ENCODE measurements at regions not wholly inside any gene's neighbourhood (a gene's known extent, or its start where the extent isn't known, plus 50 kb on each side); places are given as distances from the start of the nearest gene placed in this dataset.
"Not testable (repeated sequence)": the region's sequence is repeated elsewhere in the genome, so short reads cannot be mapped to it uniquely, and the experiment has no call there.

DNA sequence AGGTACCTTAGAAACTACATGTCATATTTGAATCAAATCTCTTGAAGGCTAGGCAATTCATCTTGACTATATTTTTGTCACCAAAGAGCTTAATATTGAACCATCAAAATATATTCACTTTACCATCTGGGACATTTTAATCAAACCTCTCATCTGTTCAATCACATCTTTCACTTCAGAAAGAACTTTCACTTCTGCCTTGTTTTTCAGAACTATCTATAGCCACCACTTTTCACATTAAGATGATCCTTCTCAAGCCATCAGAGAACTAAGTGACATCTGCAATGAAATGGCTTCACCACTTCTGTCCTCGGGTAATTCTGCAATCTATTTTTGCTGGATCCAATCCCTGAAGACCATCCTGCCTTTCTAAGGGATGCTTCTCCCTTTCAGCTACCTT lies 57.8 kb downstream of the OR2B2 start:
- DNase-seq = no peak

DNA sequence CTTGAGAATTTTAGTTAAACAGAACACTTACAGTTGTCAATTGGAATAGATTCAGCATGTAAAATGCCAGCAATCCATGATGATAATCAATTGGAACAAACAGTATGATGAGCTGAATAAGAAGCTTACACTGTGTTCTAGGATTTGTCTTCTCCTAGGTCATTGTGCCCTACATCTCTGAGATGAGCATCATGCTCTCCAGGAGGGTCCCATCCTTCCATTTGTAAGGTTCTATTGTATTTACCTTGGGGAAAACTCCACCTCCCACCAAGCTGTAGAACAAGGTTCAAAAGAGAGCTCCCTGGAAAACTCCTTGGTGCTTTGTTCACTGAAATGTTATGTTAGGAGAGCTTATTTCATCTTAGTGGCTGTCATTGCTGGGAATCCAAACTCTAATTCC lies 60.8 kb downstream of the OR2B2 start:
- no peak for DNase-seq

DNA sequence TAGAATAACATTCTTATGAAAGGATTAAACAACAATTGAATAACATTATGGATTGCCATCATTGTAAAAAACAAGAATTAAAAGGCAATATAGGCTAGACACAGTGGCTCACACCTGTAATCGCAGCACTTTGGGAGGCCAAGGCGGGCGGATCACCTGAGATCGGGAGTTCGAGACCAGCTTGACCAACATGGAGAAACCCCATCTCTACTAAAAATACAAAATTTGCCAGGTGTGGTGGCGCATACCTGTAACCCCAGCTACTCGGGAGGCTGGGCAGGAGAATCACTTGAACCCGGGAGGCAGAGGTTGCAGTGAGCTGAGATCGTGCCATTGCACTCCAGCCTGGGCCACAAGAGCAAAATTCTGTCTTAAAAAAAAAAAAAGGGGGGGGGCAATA lies 63.2 kb downstream of the OR2B2 start:
- not testable (repeated sequence) for DNase-seq

DNA sequence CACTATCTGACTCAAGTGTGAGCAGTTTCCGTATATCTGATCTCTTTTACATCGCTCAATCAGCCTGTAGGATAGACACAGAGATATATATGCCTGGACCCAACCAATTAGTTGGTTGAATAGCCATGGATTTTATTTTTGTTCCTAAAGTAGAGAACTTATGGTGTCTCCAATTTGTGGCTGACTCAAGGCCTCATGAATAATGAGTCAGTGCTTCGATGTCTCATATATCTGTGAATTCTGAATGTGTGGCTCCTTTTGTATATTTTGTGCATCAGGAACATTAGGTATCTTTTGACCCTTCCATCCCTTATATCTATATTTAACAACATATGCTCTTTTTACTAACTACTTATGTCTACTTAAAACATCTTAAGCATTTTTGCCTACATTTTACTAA lies 64.5 kb downstream of the OR2B2 start:
- DNase-seq = no peak

DNA sequence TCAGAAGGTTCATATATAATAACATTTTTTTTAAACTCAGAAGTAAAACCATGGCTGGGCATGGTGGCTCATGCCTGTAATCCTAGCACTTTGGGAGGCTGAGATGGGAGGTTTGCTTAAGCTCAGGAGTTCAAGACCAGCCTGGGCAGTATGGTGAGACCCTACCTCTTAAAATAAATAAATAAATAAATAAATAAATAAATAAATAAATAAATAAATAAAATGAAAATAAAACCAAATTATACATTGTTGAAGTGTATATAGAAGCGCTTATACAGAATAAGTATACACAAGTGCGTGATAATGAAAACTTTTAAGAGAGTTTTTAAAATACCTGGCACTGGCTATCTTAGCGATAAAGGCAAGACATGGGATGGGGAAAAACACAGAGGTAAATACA lies 71.6 kb downstream of the OR2B2 start:
- no peak for DNase-seq

DNA sequence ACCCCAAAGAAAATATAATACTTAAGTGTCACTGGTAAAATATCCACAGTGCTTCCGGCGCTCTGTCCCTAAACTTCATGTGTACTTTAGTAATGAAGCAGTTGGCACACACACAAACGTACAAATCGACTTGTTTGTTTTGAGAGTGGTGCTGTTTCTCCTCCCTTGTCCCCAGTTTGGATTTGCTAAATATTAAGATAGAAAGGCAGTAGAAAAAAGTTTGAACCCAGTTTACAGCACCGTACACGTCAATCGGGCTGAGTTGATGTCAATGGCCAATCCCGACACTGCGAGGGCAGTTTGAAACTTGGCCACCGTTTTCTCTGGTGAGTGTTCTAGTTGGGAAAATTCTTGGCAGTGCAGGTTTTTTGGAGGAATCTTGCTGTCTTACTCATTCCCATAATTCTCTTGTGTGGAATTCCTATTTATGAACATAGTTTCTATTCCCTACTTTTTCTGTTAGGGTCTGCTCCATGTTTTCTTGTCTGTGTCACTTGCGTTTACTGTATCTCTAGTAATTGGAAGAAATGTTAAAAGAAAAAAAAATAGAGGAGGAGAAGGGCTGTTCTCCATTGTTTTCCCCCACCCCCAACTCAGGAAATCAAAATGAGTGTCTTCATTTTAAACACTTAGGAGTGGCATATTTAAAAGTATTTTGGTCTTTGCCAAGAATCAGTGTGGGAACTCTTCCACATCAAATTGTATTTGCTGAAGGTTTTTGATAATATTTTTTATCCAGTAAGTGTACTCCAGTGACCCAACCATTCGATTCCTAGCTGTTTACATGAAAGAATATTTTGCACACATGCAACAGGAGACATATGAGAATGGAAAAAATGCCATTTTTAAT lies 72.3 kb downstream of the OR2B2 start:
- DNase-seq = no peak

DNA sequence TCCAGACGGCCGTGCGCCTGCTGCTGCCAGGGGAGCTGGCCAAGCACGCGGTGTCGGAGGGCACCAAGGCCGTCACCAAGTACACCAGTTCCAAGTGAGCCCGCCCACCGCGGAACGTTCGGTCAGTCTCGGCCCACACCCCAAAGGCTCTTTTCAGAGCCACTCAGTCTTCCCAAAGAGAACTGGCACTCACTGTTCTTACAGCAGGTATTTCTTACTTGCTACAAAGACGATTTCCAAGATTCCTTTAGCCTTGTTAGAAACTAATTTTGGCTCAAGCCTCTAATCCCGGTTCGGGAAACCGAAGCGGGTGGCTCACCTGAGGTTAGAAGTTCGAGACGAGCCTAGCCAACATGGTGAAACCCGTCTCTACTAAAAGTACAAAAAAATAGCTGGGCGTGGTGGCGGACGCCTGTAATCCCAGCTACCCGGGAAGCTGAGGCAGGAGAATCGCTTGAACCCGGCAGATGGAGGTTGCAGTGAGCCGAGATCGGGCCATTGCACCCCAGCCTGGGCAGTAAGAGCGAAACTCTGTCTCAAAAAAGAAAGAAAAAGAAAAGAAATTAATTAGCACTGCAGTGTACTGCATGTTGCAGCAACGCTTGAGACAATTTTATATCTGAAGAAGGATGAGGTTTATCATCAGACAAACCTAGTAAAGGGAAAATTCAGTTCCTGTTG lies 73.1 kb downstream of the OR2B2 start:
- DNase-seq = no peak

DNA sequence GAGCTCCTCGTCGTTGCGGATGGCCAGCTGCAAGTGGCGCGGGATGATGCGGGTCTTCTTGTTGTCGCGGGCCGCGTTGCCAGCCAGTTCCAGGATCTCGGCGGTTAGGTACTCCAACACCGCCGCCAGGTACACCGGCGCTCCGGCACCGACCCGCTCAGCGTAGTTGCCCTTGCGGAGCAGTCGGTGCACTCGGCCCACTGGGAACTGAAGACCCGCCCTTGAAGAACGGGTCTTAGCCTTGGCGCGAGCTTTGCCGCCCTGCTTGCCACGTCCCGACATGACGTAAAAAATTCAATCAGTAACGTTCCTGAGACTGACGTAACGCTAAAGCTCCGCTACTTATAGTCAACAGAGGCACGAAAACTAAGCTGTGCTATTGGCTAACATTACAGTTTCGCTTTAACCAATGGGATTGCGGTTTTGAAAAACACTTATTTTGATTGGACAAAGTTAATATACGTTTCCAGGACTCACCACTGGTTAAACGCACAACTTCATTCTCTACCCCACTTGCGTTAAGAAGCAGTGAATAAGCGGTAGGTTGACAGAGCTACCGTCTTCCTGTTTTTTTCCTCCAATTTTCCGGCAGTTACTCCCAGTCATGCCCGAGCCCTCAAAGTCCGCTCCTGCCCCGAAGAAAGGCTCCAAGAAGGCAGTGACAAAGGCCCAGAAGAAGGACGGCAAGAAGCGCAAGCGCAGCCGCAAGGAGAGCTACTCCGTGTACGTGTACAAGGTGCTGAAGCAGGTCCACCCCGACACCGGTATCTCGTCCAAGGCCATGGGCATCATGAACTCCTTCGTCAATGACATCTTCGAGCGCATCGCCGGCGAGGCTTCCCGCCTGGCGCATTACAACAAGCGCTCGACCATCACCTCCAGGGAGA lies 73.9 kb downstream of the OR2B2 start:
- peak; percentile 99 for DNase-seq

DNA sequence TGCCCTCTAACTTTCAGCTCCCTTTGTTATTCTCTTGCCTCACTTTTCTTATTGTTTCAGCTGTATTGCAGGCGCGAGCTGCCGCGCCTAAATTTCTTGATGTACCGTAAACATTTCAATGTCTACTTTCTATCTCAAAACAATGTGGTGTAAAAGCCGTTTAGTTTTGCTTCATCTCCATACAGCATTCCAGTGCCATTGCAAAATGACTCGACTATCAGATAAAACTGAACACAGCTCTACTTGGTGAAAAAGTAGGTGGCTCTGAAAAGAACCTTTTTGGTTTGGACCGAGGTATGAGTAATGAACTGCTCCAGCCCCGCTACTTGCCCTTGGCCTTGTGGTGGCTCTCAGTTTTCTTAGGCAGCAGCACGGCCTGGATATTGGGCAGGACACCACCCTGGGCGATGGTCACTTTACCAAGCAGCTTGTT lies 74.6 kb downstream of the OR2B2 start:
- no peak for DNase-seq

DNA sequence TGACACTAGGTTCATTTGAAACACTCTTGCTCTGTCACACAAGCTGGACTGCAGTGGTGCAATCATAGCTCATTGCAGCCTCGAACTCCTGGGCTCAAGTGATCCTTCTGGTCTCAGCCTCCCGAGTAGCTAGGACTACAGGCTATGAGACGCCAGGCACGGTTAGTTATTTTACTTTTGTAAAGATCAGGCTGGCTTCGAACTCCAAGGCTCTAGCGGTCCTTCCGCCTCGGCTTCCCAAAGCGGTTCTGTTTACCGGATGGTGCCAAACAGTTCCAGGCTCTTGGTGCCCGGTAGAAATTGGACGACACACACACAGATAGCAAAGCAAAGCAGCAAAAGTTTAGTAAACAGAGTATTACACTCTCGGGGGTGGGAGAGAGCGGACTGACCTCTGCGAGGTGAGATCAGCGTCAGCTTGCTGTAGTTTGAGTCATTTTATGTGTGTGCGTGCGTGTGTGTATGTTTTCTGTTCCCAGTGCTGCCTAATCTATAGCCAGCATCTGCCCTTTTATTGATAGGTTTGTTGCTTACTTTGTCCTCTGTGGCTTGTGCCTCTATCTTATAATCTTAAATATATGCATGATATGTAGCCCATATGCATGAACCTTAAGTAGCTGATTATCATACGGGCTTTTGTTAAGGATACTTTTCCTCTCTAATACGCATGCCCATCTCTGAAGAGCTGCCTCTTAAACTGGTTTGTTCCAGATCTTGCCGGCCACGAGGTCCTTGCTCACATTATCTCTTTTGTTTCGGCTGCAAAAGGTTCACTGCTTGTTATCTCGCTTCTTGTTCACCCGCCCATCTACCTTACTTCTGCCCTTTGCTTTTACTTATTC lies 75.2 kb downstream of the OR2B2 start:
- peak; percentile 92 for DNase-seq

DNA sequence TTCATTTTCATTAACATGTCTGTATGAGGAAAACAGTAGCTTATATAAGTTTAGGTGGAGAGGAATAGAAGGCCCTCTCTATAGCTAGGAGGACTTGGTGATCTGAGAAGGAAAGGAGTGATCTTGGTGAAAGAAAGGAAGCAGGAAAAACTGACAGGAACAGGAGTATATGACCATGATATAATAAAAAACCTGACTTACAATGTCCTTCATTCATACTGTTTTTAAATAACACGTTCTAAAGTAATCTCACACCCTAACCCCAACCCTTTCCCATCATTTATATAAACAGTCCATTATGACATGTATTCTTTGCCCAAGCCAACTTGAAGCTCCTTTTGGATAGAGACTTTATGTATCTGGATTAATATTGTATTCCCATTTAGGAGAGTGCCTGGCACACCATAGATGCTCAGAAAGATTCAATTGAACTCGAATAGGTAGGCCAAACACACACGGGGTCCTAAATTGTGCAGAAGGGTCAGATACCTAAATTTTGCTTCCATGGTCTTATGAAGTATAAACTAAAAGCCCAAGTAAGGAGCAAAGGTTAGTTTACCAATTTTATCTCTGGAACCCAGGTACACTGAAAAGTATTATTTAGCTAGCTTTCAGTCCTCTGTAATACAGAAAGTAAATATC lies 75.9 kb downstream of the OR2B2 start:
- no peak for DNase-seq

DNA sequence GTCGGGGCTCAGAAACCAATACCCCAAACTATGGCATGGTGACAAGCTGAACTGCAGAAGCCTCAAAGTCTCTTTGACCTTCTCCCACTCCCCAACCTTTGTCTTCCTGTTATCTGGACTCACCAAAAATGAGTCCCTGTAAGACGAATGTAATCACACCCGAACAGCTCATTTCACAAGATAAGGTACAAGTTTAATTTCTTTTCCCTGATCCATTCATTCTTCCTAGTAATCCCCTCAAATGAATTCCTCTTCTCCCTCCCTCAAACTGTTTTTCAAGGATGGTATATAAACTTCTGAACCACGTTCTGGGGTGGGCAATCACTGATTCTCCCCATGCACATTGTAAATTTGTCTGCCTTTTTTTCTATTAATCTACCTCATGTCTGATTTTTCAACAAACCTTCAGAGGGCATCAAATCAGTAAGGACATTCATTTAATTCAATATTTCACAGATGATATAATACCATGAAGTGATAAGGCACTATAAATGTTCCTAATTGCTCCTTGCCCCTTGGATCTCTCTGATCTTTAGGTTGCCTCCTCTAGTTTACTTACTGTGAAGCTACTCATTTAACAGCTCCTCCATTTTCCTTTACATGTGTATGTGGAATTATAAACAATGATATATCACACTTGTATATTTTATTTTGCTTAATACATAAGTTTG lies 77.2 kb downstream of the OR2B2 start:
- DNase-seq = no peak

DNA sequence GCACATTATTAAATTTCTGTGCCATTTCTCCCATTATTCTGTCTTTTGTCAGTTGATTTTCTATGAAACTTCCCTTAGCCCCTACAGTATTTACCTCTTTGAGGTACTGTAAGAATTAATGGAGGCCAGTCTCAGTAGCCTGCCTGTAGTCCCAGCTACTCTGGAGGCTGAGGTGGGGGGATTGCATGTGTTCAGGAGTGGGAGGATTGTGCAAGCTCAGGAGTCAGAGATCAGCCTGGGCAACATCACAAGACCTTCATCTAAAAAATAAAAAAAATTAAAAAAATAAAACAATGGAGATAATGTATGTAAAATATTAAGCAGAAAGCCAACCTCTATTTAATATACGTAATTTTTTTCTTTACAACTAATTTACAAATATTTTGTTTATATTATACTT lies 77.8 kb downstream of the OR2B2 start:
- no peak for DNase-seq

DNA sequence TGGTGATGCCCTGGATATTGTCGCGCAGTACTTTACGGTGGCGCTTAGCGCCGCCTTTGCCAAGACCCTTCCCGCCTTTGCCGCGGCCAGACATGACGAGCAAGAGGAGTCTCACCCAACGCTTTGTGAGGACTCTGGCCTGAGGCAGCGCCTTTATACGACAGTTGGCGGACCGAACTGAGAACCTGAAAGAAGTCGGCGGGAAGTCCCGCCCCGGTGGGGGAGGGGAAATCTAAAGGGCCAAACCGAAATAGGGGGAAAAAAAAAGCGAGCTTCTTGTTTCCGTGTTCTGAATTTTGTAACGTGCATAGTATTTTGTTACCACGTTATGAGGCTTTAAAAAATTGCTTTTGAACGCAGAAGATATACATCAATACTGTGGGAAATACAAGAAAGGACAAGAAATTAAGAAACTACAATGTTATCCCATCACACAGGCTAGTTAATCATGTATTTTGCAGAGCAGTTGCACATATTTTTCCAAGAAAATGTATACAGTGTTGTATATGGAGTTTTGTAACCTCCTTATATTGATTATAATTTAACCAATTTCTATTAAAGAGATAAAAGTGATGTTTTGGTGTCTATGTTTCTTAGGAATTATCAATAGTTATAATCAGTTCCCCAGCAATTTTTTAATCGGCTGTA lies 80.6 kb downstream of the OR2B2 start:
- DNase-seq = not testable (repeated sequence)

DNA sequence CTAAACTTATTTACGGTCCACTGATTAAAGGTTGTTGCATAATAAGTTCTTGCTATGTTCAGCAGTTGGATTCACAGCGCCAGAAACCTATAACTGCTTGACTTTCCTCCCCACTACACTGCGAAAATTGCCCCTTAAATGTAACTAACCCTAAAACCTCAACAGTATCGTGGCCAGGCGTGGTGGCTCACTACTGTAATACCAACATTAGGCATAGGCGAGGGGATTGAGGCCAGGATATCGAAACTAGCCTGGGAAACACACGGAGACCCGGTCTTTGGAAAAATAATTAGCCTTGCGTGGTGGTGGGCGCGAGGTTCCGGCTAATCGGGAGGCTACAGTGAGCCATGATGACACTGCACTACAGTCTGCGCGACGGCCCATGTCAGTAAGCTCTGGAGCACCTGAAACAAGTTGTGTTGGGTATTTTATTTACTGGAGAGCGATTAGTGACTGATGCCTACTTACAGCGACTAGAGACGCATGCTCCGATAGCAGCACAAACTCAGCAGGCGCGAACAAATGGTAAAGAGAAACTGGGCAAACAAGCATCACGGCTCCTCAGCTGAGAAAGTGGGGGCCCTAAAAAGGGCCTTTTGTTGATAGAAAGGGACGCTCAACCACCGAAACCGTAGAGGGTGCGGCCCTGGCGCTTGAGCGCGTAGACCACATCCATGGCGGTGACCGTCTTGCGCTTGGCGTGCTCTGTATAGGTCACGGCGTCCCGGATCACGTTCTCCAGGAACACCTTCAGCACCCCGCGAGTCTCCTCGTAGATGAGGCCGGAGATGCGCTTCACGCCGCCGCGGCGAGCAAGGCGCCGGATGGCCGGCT lies 81.4 kb downstream of the OR2B2 start:
- not testable (repeated sequence) for DNase-seq

DNA sequence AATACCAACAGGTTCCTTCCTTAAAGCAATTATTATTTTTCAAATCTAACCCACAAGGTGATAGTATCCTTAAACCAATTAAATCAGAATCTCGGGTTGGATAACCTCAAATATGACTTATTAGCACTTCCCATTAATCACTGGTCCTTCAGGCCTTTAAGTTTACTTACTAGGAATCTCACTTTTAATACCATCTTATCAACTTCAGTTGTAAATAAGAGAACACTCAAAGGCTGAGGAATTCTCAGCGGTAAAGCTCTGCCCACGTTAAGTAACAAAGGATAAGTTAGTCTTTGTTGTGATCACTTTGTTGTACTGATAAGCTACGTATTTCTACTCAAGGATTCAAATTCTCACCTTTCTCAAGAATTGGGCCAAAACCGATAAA lies 82.0 kb downstream of the OR2B2 start:
- no peak for DNase-seq

DNA sequence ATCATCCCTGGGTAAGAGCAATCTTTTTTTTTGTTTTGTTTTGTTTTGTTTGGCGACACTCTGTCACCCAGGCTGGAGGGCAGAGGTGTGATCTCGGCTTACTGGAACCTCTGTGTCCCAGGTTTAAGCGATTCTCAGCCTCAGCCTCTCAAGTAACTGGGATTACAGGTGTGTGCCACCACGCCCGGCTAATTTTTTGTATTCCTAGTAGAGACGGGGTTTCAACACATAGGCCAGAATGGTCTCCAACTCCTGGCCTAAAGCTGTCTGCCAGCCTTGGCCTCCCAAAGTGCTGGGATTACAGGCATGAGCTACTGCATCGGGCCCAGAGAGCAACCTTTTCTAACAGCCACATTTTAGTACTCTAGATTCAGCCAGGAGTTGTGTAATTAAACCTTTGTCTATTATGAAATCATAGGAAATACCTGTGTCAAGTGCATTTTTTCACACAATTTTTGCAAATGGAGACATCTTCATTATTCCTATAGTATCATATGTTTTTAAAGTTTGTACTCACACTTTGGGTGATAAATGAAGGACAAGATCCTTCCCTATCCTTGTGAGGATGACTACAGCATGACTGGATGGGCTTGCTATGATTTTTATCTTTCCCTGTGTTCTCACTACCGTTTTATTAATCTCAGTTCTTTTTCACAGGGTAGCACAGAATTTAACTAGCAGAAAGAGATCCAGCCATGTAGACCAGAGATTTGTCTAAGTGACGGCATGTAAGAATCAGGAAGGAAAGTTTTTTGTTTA lies 82.6 kb downstream of the OR2B2 start:
- no peak for DNase-seq

DNA sequence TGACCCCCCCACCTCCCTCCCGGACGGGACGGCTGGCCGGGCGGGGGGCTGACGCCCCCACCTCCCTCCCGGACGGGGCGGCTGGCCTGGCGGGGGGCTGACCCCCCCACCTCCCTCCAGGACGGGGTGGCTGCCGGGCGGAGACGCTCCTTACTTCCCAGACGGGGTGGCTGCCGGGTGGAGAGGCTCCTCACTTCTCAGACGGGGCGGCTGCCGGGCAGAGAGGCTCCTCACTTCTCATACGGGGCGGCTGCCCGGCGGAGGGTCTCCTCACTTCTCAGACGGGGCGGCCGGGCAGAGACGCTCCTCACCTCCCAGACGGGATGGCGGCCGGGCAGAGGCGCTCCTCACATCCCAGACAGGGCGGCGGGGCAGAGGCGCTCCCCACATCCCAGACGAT lies 84.7 kb downstream of the OR2B2 start:
- not testable (repeated sequence) for DNase-seq

Data from renal pelvis (tissue), 1 donor.